GM19238 (cell line): ENCODE measurements at regions not wholly inside any gene's neighbourhood (a gene's known extent, or its start where the extent isn't known, plus 50 kb on each side); places are given as distances from the start of the nearest gene placed in this dataset.

Source experiments
- DNase-seq: peaks from one replicate; pipeline ENCODE4 v3.0.0; 2011; ENCODE audit warnings: low spot score; ENCODE audit not compliant: insufficient read length

DNA sequence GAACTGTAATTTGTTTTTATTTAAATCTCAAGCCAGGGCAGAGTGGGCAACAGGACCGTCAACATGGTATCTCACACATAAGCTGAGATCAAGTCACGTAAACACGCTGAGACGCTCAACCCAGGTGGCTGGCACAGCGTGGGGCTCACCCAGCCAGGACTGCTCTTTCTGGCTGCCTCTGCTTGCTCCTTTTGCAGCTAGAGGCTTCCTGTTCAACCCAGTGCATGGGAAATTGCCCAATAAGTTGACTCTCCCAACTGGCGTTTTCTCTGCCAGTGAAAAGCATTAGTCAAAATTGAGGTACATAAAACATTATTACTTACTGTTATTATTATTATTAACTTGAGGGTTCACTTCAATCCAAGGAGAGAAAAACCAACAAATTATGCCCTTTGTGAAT, 398.1 kb downstream of the NR2F2 start:
- DNase-seq, result no peak

DNA sequence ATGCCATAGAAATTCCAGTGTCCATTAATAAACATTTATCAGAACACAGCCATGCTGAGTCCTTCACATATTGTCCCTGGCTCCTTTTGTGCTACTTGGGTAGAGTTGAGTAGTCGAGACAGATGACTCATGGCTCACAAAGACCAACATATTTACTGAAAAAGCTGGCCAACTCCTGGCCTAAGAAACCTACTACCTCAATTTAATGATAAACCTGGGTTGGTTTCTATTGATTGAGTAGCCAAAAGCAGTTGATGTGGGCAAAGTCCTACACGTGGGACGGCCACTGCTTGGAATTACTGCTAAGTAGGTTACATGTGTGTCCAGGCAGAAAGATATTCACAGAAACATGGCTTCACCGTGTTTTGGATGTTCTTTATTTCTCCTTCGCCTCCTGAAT, 402.2 kb downstream of the NR2F2 start:
- DNase-seq, result no peak

DNA sequence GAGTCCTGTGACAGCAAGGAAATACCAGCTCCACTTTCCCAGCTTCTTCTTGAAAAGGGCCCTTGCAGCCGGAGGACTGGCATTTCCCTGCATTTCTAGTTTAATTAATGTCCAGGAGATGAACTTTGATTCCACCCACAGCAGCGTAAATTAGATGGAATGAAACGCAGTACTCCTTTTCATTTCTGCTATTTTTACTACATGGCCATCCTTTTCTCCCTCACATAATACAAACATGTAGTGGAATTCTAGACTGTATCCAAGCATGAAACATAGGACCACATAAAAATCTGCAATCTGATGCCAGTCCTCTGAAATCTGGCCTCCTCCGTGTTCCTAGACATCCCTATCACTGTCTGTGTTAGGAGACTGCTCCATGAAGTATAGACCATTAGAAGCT, 403.2 kb downstream of the NR2F2 start:
- DNase-seq, result no peak

DNA sequence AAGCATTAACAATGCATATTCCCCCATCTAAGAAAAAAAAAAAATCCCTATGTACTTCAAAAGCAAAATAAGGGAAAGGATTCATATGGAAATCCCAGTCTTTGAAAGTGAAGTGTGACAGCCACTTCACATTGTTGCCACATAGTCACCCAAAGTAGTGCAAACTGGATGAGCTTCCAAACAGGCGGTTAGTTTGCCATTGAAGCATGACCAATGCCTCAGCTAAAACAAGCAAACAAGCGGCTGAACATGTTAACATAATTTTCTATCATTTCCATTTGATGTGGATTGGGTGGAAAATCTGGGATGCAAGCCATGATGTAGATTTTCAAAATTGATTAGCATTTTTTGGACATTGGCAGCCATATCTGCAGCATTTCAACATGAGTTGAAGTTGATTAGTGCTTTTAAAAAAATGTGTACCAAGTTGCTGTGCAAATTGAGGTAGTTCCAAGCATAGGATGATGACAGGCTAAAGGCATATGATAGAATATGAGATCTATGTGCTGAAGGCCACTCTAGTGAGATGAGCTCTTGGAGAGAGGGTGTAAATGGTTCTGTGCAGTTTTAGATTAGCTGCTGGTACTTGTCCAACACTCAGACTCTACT, 405.2 kb downstream of the NR2F2 start:
- no peak for DNase-seq

DNA sequence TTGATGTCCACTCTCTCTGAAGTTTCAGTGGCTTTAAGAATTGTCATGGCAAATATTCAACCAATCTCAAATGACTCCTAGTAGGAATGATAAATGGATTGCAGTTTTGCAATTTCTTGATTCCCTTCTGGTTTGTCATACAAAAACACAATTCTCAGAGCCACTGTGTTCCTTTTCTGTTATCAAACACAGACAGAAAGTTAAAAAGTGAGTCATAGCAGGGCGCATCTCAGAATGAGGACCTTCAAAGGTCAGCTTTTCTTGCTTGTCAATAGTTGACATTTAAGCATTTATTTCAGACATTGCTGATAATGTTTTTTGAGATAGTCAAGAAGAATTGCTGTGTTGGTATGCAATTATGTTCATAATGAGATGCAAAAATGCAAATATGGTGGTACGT, 405.9 kb downstream of the NR2F2 start:
- DNase-seq, result no peak

DNA sequence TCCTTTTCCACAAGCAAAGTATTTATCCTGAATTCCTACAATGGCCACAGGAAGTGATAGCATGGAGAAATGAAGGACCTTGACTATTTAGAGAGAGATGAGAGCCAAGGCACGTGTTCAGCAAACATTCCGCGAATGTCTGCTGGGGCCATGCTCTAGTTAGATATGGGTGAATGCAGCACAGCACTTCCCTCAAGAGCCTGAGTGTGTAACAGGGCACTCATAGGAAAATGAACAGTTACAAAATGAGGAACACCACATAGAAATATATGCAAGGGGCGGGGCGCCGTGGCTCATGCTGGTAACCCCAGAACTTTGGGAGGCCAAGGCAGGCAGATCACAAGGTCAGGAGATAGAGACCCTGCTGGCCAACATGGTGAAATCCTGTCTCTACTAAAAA, 406.9 kb downstream of the NR2F2 start:
- no peak for DNase-seq

DNA sequence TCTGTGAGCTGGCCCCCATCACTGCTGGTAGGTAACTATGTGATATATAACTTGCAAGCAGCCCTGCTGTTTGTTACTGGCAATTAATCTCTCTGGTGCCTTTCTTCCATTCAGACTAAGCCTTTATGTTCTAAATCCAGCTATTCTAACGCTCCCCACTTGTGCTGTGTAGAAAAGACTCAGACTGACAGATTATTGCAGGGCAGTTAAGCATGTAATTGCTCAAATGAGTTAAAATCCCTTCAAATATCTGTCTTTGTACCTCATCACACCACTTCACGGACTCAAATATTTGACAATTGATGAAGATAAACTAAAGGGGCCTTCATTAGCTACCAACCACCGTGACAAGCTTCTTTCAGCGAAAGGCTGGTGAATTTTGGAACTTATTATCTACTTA, 416.2 kb downstream of the NR2F2 start:
- no peak for DNase-seq

DNA sequence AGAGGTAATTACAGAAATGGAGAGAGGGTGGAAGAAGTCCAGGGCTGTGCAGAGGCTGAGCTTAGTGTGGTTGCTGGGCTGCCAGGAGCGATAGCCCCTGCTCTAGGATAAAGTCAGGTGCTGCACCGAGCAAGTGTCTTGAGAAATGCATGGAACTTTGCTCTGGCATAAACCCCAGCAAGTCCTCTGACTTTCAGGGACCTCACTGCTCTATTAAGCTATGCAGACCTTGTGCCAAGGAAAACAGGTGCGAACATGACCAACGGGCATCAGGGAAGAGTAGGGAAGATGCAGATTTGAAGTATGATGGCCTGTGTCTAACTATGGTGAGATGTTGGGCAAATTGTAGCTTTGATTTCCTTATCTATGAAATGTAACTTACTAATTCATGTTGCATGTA, 416.8 kb downstream of the NR2F2 start:
- DNase-seq, result no peak

DNA sequence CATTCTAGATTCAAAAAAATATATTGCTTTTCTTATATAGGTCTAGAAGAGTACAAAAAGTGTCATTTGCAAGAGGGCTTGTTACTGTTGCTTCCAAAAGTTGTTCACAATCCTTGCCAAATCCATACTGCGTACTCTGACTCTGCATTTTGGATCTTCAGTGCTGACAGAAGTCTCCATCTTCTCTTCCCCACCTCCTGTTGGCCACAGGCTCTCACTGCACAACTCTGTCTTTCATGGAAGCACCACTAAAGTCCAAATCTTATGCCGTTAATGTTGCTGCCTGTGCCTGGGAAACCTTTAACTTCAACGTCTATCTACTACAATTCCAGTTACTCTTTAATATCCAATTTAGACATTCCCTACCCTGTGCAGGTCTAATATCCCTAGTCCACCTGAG, 419.9 kb downstream of the NR2F2 start:
- DNase-seq, result no peak

DNA sequence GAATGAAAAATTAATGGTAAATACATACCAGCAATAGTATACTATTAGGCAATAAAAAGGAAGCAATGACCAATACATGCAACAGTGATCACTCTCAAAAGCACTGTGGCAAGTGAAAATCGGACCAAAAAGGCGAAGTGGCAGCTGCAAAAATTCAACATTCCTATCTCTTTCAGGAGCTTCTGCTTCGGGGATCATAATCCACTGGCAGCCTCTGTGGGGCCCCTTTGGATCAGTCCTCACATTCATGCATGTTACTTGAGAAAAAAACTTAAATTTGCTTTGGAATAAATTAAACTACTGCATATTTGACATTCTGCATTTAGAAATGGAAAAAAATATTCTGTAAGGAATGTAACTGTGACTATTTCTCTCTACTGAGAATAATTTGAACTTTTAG, 425.6 kb downstream of the NR2F2 start:
- DNase-seq, result no peak

DNA sequence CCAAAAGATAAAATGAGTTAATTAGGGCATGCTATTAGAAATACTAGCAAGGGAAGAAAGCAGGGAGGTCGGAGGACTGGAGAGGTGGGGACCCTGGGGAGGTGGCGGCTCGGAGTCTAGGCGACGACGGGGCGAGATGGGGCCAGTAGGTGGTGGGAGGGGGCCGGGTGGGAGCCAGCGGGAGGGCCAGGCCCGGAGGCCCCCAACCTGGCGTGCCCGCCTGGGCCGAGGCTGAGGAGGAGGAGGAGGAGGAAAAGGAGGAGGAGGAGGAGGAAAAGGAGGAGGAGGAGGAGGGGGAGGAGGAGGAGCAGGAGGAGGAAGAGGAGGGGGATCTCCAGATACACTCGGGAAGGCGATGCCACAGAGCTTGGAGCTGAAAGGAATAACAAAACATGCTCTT, 426.2 kb downstream of the NR2F2 start:
- DNase-seq, result no peak

DNA sequence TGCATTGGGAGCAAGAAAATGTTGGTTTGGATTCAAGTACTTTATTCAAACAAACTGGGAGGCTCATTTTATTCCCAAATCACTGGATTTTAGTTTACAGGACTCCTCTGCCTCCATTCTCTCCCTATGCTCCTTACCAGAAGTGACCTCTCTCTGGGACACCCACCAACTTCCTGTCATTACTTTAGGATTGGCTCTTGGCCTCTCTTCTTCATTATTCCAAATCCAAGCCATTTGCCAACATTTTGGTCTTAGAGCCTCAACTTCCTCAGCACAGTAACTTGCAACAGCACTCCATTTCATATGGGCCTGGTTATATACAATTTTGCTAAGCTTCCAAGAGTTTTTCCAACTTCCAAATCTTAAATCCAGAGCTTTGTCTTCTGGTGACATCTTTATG, 432.1 kb downstream of the NR2F2 start:
- no peak for DNase-seq

DNA sequence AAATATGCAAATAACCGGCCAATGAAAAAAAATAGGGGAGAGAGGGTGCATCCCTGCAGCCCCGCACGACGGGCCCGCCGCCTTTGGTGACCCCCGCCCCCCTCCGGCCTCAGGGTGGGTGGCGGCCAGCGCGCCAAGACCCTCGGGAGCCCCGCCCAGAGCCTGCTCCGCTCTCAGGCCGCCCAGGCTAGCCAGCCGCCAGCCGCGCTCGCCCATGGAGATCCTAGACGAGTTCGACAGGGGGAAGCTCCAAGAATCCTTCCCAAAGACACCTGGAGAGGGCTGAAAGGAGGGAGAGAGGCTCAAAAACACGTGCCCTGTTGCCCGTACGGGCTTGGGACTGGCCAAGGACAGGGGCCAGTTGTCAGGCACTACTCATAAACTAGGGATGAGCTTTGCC, 434.0 kb downstream of the NR2F2 start:
- DNase-seq, result no peak

DNA sequence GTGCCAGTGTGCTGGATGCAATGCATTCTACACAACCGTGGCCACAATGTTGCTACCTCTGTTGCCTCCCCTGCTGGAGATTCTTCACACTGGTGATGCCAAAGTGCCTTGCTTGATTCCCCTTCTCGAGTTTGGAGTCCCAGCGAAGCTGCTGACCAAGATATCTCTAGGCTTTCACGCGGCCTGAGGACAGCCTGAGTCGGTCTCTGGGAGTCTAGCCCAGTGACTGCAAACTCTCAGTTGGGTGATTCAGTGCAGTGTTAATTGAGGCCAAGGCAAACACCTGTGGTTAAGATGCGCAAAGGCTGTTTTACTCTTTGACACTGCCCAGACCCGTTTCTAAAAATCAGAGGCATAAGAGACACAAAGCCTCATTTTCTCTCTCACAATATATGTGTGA, 434.4 kb downstream of the NR2F2 start:
- no peak for DNase-seq

DNA sequence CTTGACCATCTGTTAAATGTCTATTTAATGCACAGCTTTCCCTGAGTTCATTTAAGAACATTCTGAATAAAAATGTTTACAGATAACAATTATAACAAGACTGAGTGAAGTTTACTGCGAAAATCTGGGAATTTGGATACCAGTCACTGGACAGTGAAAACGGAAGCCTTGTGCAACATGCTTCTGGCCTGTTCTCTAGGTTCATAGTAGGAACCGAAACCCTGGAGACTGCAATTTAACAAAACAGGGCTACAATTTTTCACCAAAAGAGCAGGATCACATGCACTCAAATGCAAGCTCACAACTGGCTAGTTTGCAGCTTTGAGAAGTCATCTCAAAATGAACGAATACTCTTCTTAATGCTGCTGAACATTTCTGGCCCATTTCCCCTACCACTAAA, 435.9 kb downstream of the NR2F2 start:
- no peak for DNase-seq

DNA sequence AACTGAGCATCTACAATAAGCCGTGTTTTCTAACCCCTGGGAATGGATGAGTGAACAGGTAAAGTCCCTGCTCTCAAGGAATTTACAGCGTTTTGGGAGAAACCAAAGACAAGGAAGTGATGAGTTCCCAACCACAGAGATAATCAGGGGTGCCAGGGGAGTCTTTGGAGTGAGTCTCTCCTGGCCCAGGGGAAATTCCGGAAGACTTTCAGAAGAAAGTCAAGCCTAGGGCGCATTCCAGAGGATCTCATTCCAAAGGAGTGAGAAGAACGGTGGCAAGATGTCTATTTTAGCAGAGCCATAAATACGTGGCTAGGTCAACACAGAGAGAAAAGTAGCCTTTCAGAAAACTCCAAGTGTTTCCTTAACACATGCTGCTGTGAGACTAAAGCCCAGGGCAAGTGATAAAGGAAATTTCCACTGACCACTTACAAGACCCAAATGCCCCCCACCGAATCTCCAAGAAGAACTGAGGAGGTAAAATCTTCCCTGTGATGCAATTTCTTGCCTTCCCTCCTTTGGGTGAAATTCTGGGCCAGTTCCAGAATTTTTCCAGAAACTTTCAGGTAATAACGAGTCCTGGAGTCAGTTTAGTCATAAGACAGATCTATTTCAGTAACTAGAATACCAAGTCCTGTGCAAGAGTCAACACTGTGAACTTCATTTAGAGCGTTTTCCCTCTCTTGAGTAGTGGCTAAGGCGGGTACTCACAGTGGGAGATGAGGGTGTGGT, 437.4 kb downstream of the NR2F2 start:
- no peak for DNase-seq

DNA sequence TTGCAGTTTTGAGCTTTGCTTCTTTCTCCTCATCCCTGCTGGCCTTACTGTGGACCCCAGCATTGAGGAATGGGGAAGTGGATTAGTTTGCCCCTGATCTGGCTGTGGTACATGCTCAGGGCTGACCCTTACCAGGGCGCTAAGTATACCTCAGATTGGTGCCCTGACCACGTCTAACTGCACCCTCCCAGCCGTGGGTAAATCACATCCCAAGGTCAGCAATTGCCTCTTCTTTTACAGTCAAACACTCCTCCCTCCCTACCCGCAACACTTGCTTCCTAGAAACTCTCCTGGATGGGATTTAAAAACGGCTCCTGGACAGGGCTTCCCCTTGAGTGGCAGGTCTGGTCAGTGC, 437.9 kb downstream of the NR2F2 start:
- DNase-seq, result no peak

DNA sequence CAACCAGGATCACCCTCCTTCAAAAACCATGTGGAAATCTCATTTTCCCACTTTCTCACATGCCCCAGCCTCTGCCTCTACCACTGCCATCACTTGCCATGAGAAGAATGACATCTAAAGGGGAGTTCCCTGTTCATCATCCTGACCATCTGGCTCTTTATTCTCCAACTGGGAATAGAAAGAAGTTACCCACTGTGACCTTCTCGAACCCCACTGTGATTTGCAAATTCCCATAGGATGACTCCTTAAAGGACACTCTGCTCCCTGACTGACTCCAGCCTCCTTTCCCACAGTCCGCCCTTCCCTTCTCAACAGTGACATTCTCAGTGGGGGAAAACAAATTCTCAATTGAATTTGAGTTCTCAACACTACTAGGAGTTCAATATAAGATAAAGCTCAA, 440.5 kb downstream of the NR2F2 start:
- DNase-seq, result no peak

DNA sequence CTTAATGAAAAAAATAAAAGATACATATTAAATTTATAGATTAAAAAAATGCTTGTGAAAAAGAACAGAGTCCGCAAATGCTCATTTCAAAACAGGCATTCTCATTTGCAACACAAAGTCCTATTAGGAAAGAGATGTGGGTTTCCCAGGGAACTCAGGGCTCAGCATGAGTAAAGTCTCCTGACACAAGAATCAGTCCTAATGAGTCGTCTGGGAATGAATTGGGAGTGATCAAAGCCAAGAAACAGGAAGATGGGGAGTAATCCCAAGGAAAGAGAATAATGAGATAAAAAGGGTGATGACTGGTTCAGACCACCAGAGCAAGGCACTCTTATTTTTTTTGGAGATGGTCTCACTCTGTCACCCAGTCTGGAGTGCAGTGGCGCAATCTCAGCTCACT, 443.7 kb downstream of the NR2F2 start:
- no peak for DNase-seq

DNA sequence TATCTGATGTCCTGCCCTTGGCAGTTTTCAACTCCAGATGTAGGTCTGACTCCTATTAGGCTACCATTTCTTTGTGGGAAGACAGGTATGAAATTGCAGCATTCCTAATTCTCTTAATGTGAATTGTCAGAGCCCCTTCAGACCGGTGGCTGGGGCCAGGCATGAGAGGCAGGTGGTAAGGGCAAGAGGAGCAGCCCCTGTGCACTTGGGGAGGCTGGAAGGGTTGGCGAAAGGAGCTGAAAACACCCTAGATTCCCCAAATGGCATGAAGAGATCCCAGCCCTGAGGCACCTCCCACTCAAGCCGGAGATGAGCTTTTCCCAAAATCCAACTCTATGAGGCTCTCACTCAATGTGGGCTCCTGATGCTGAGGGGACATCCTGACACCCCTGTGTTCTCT, 453.2 kb downstream of the NR2F2 start:
- no peak for DNase-seq

DNA sequence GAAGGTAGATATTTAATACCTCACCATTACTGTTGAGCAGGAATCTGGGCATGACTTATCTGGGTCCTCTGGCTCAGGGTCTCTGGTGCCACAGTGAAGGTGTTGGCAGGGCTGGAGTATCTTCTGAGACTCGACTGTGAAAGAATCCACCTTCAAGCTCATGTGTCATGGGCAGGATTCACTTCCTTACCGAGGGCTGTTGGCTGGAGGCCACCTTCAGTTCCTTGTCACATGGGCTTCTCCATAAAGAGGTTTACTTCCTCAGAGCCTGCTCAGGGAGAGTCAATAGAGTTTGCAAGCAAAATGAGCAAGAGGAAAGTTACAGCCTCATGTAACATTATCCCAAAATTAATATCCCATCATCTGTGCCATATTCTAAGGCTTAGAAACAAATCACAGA, 459.5 kb downstream of the NR2F2 start:
- DNase-seq, result no peak

DNA sequence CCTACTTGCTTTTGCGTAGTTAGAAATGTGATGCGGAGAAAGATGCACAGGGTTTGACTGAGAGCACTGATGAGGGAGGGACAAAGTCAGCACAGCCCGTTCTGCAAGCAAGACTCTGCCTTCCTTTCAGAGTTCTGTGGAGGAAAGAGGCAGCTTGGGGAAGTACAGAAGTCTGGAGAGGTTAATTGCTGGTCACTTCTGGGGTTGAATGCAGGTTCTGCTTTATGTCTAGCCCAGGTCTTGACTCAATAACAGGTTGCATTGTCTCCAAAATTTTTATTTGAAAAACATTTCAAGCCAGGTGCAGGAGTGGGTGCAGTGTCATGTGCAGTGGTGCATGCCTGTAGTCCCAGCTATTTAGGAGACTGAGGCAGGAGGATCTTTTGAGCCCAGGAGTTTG, 461.7 kb downstream of the NR2F2 start:
- DNase-seq, result no peak

DNA sequence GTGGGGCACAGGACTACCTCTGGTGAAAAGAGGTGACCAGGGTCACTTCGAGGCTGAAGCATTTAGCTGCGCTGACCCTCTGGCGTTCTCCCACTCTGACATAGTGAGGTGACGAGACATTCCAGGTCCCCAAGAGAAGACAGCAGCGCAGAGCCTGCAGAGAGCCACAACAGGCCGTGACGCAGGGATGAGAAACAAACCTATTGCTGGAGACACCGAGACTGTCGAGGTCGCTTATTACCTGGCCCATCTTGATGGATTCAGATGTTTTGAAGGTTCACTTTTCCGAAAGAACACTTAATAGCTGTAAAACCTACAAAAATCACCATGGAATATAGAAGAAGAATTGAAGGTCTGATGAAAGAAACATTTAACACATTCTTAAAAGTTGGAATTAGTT, 466.3 kb downstream of the NR2F2 start:
- no peak for DNase-seq
